ENCODE measurements at regions not wholly inside any gene's neighbourhood (a gene's known extent, or its start where the extent isn't known, plus 50 kb on each side); places are given as distances from the start of the nearest gene placed in this dataset.

DNA sequence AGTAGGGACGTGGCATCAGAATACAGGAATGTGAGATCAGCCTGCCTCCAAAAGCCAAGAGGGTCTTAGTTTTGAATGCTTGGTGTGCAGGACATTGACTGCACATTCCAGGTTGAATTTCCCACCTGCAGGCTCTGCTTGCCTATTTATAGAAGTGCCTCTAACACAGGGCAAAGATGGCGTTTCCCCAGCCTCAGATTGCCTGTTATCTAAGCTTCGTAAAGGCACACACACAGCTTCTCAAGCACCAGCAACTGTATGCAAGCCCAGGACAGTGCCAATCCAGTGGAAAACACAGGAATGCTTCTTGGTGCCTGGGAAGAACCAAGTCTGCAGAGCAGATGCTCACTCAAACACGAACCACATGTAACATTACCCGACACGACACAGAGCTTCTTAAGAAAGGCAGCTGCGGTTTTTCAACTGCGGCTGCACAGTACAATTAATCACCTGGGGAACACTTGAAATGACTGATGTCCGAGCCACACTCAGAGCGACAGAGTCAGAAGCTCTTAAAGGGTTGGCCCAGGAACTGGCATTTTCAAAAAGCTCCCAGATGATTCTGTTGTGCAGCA lies 90.0 kb upstream of the ANKRD34C start:
- H2AFZ ChIP-seq (ENCODE audit: low read length), result no peak overlapping the region
- no peak overlapping the region for H3K4me3 ChIP-seq (replicated peaks in 1 of 3; ENCODE audit: insufficient read depth in 1 of 3, low read depth in 2 of 3, low read length in 3 of 3)
- whole genome bisulfite sequencing (ENCODE audit: low lambda C conversion rate), result 25% methylated on average over 6 of the region's 10 CpGs
- H3K79me2 ChIP-seq (ENCODE audit: insufficient read depth, low read length), result no peaks in the 10 kb centered on the region
- peaks cover 3 to 46% of the 10 kb centered on the region in 2 experiments; a peak in 3 of 5 replicates for H3K27me3 ChIP-seq (ENCODE audit: control insufficient read depth in 1 of 2, insufficient read depth in 2 of 2, low read length in 2 of 2)
- no peak overlapping the region for H3K9ac ChIP-seq (ENCODE audit: insufficient read depth, low read depth, low read length)
- H3K9me3 ChIP-seq (ENCODE audit: low read length), result no peaks in the 10 kb centered on the region
- ChIA-PET CTCF (ENCODE audit: low intra/inter-chr PET ratio, low total read pairs) (no interaction called here), POLR2A (no interaction called here)
- H3K27ac ChIP-seq (ENCODE audit: extremely low read length, insufficient read depth, low read length), result no peak overlapping the region
- intact Hi-C loops (cut with micrococcal nuclease; ENCODE audit: unreplicated experiment), result no loop called here
- in situ Hi-C loops (cut with HindIII; ENCODE audit: extremely low pct_ligation_motif_present, low pct_unique_long_range_greater_than_20kb), result no loop called here
- TF ChIP-seq TRIM24 (CRISPR knock-in tag; IDR thresholded peaks at IDR 0.05) (no peak), KLF9 (CRISPR knock-in tag; IDR thresholded peaks at IDR 0.05; ENCODE audit: low read depth) (no peak), ZNF839 (CRISPR knock-in tag; IDR thresholded peaks at IDR 0.05; ENCODE audit: borderline replicate concordance) (no peak), BORCS8-MEF2B (CRISPR knock-in tag; IDR thresholded peaks at IDR 0.05) (no peak), NKX3-1 (CRISPR knock-in tag; IDR thresholded peaks at IDR 0.05) (no peak), GATAD2A (CRISPR knock-in tag; IDR thresholded peaks at IDR 0.05) (no peak), ZNF564 (CRISPR knock-in tag; IDR thresholded peaks at IDR 0.05) (no peak), KDM2A (CRISPR knock-in tag; IDR thresholded peaks at IDR 0.05; ENCODE audit: borderline replicate concordance, low read depth) (no peak), YEATS4 (CRISPR knock-in tag; IDR thresholded peaks at IDR 0.05; ENCODE audit: borderline replicate concordance) (no peak), MBNL3 (CRISPR knock-in tag; conservative IDR thresholded peaks at IDR 0.05) (no peak), GABPB1 (CRISPR knock-in tag; IDR thresholded peaks at IDR 0.05) (no peak), POGZ (CRISPR knock-in tag; IDR thresholded peaks at IDR 0.05) (no peak), HOXA9 (CRISPR knock-in tag; IDR thresholded peaks at IDR 0.05; ENCODE audit: borderline replicate concordance) (no peak), ZNF850 (CRISPR knock-in tag; conservative IDR thresholded peaks at IDR 0.05) (no peak), GLI4 (CRISPR knock-in tag; IDR thresholded peaks at IDR 0.05; ENCODE audit: borderline replicate concordance) (no peak), ZNF556 (CRISPR knock-in tag; IDR thresholded peaks at IDR 0.05; ENCODE audit: borderline replicate concordance) (no peak), SAP130 (CRISPR knock-in tag; IDR thresholded peaks at IDR 0.05; ENCODE audit: low read depth) (no peak), ATF7 (IDR thresholded peaks at IDR 0.05) (no peak), ATF7 (CRISPR knock-in tag; IDR thresholded peaks at IDR 0.05) (no peak)
- TF ChIP-seq, protein P1, sequence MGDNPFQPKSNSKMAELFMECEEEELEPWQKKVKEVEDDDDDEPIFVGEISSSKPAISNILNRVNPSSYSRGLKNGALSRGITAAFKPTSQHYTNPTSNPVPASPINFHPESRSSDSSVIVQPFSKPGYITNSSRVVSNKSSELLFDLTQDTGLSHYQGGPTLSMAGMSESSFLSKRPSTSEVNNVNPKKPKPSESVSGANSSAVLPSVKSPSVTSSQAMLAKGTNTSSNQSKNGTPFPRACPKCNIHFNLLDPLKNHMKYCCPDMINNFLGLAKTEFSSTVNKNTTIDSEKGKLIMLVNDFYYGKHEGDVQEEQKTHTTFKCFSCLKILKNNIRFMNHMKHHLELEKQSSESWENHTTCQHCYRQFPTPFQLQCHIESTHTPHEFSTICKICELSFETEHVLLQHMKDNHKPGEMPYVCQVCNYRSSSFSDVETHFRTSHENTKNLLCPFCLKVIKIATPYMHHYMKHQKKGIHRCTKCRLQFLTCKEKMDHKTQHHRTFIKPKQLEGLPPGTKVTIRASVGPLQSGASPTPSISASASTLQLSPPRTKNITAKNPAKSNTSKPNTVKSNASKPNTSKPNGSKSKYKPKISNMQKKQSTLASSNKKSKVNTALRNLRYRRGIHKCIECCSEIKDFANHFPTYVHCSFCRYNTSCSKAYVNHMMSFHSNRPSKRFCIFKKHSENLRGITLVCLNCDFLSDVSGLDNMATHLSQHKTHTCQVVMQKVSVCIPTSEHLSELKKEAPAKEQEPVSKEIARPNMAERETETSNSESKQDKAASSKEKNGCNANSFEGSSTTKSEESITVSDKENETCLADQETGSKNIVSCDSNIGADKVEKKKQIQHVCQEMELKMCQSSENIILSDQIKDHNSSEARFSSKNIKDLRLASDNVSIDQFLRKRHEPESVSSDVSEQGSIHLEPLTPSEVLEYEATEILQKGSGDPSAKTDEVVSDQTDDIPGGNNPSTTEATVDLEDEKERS (CRISPR knock-in tag; IDR thresholded peaks at IDR 0.05), result no peak
- TF ChIP-seq, protein P2, sequence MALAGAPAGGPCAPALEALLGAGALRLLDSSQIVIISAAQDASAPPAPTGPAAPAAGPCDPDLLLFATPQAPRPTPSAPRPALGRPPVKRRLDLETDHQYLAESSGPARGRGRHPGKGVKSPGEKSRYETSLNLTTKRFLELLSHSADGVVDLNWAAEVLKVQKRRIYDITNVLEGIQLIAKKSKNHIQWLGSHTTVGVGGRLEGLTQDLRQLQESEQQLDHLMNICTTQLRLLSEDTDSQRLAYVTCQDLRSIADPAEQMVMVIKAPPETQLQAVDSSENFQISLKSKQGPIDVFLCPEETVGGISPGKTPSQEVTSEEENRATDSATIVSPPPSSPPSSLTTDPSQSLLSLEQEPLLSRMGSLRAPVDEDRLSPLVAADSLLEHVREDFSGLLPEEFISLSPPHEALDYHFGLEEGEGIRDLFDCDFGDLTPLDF (CRISPR knock-in tag; IDR thresholded peaks at IDR 0.05), result no peak
- H4K20me1 ChIP-seq (ENCODE audit: insufficient read depth, low read length), result no peaks in the 10 kb centered on the region
- no TSS peak for BruUV-seq (replicated peaks)
- H3K4me2 ChIP-seq (ENCODE audit: low read depth, low read length), result no peak overlapping the region
- ATAC-seq (no peak), DNase-seq (ENCODE audit: low spot score) (no peak), FAIRE-seq (no peak)
- H3K36me3 ChIP-seq (replicated peaks in 1 of 2; ENCODE audit: control insufficient read depth in 1 of 2, insufficient read depth in 2 of 2, low read length in 2 of 2), result no peaks in the 10 kb centered on the region
- no peaks in the 10 kb centered on the region for H3K4me1 ChIP-seq (ENCODE audit: insufficient read depth, low read length)

All from HepG2 (cell line).